Mammary epithelial cell (primary cell): ENCODE measurements at regions not wholly inside any gene's neighbourhood (a gene's known extent, or its start where the extent isn't known, plus 50 kb on each side); places are given as distances from the start of the nearest gene placed in this dataset.
A peak's percentile ranks its signal among the peaks of the same experiment; 100 is the strongest.

Experiments
- CTCF ChIP-seq, 2 donors: IDR thresholded peaks in 1 of 2; conservative IDR thresholded peaks in 1 of 2; 2 replicates each; pipeline ENCODE4 v1.5.1; 2011 to 2012; ENCODE audit warnings: inconsistent platforms in 2 of 2, low read length in 2 of 2, mild to moderate bottlenecking in 2 of 2, control low read depth in 1 of 2, low read depth in 1 of 2; ENCODE audit not compliant: insufficient read depth in 1 of 2; ENCODE audit errors: extremely low read depth in 1 of 2
- EZH2 ChIP-seq: IDR thresholded peaks from 2 replicates; pipeline ENCODE4 v1.6.1; 2012; ENCODE audit warnings: low read length, inconsistent platforms, borderline replicate concordance

- TF ChIP-seq CTCF (conservative IDR thresholded peaks at IDR 0.05 in 1 of 2, IDR thresholded peaks at IDR 0.05 in 1 of 2; ENCODE audit: extremely low read depth in 1 of 2, insufficient read depth in 1 of 2, low read depth in 1 of 2, low read length in 2 of 2) = peak in 1 of 2 donors; percentile 24
- no peak for TF ChIP-seq EZH2
Observed at GRCh38 chr14:101083564-101084435, 180.3 kb upstream of the RTL1 start.
